HepG2 (cell line): ENCODE measurements at regions not wholly inside any gene's neighbourhood (a gene's known extent, or its start where the extent isn't known, plus 50 kb on each side); places are given as distances from the start of the nearest gene placed in this dataset.

Source experiments
- ATAC-seq: fragments of 200-7000 bp; cut with Tn5 transposase; 3 replicates; pipeline ENCODE4 v1.9.1; 2020; ENCODE audit warnings: mild to moderate bottlenecking, moderate library complexity
- BruUV-seq: library from RNA; stranded (reverse); fragments of 400-500 nt; replicated peaks from 2 replicates; lab custom pipeline; 2021; lab: Mats Ljungman, UMichigan
- CTCF ChIA-PET: fragments of 300-600 bp; formaldehyde crosslinking; extraction: SDS; loops from one replicate; lab custom pipeline; 2021; ENCODE audit warnings: low total read pairs, inconsistent platforms, low intra/inter-chr PET ratio; lab: Yijun Ruan, JAX
- POLR2A ChIA-PET: fragments of 350-600 bp; sonication (Branson Sonifier 250); formaldehyde crosslinking; loops from one replicate; lab custom pipeline; 2020; ENCODE audit warnings: antibody characterized with exemption, inconsistent platforms; lab: Yijun Ruan, JAX
- DNase-seq: peaks from one replicate; pipeline ENCODE4 v3.0.0-alpha.2; 2015; ENCODE audit warnings: low spot score
- FAIRE-seq: peaks from 3 replicates; lab custom pipeline; 2011; peaks lifted over from hg19 to GRCh38; lab: Jason Lieb, UNC
- H2AFZ ChIP-seq: one replicate; pipeline ENCODE4 v1.6.1; 2011; ENCODE audit warnings: low read length, inconsistent platforms
- H3K27ac ChIP-seq: fragments of 300-600 bp; 3 replicates; pipeline ENCODE4 v1.8.0; 2011; ENCODE audit warnings: mixed run types, mild to moderate bottlenecking, mixed read lengths, low read length, inconsistent platforms; ENCODE audit not compliant: insufficient read depth; ENCODE audit errors: extremely low read length
- H3K27me3 ChIP-seq, 2 experiments: fragments of 200-600 bp in 1 of 2; 2 replicates in 1 of 2; 3 replicates in 1 of 2; pipeline versions ENCODE4 v1.6.0 to v1.8.0; 2011; ENCODE audit warnings: low read length in 2 of 2, mild to moderate bottlenecking in 2 of 2, moderate library complexity in 2 of 2, inconsistent platforms in 1 of 2; ENCODE audit not compliant: insufficient read depth in 2 of 2, control insufficient read depth in 1 of 2
- H3K36me3 ChIP-seq, 2 experiments: fragments of 200-600 bp in 1 of 2; replicated peaks in 1 of 2; 2 replicates in 1 of 2; 3 replicates in 1 of 2; pipeline versions ENCODE4 v1.5.1 to v1.8.0; 2011; ENCODE audit warnings: low read length in 2 of 2, inconsistent platforms in 1 of 2; ENCODE audit not compliant: insufficient read depth in 2 of 2, control insufficient read depth in 1 of 2
- H3K4me1 ChIP-seq: 2 replicates; pipeline ENCODE4 v1.5.1; 2012; ENCODE audit warnings: low read length, inconsistent platforms; ENCODE audit not compliant: insufficient read depth
- H3K4me2 ChIP-seq: 2 replicates; pipeline ENCODE4 v1.6.0; 2011; ENCODE audit warnings: low read depth, low read length, inconsistent platforms
- H3K4me3 ChIP-seq, 3 experiments: fragments of 200-600 bp in 1 of 3; sonication (generic), shearing (Covaris generic) in 1 of 3; replicated peaks in 1 of 3; 2 replicates each; pipeline ENCODE4 v1.5.1; 2011 to 2016; ENCODE audit warnings: low read length in 3 of 3, inconsistent platforms in 2 of 3, low read depth in 2 of 3, mild to moderate bottlenecking in 2 of 3, control low read depth in 1 of 3, mixed read lengths in 1 of 3; ENCODE audit not compliant: insufficient read depth in 1 of 3
- H3K79me2 ChIP-seq: one replicate; pipeline ENCODE4 v1.6.1; 2011; ENCODE audit warnings: low read length, inconsistent platforms; ENCODE audit not compliant: insufficient read depth
- H3K9ac ChIP-seq: 2 replicates; pipeline ENCODE4 v1.6.0; 2011; ENCODE audit warnings: mild to moderate bottlenecking, low read depth, low read length, inconsistent platforms; ENCODE audit not compliant: insufficient read depth
- H3K9me3 ChIP-seq: 2 replicates; pipeline ENCODE4 v1.5.1; 2012; ENCODE audit warnings: mild to moderate bottlenecking, low read length
- H4K20me1 ChIP-seq: 2 replicates; pipeline ENCODE4 v1.6.0; 2011; ENCODE audit warnings: inconsistent platforms, mild to moderate bottlenecking, low read length, moderate library complexity; ENCODE audit not compliant: insufficient read depth
- FOXK2 ChIP-seq: fragments of 450-650 bp; IDR thresholded peaks from 2 replicates; pipeline ENCODE4 v1.6.1; 2016
- MNT ChIP-seq: fragments of 450-650 bp; IDR thresholded peaks from 2 replicates; pipeline ENCODE4 v1.6.1; 2016
- RNF219 ChIP-seq: sonication (generic); formaldehyde crosslinking; IDR thresholded peaks from 2 replicates; pipeline ENCODE4 v1.5.0; 2020; ENCODE audit warnings: mild to moderate bottlenecking, missing genetic modification reagents
- ZBTB1 ChIP-seq: sonication (generic); formaldehyde crosslinking; IDR thresholded peaks from 2 replicates; pipeline ENCODE4 v1.4.0; 2020; ENCODE audit warnings: missing genetic modification reagents, borderline replicate concordance
- ZHX1 ChIP-seq: sonication (generic); formaldehyde crosslinking; IDR thresholded peaks from 2 replicates; pipeline ENCODE4 v1.8.1; 2022; ENCODE audit warnings: low read depth, mild to moderate bottlenecking, missing genetic modification reagents
- WGBS: methylation state at CpG from one replicate; pipeline ENCODE4 v1.1.6; 2017; ENCODE audit warnings: low lambda C conversion rate; 5-methylcytosine and 5-hydroxymethylcytosine counted together
- in situ Hi-C: cut with HindIII; loops from 2 replicates; pipeline ENCODE4 v1.10.0; 2017; ENCODE audit warnings: low pct_unique_long_range_greater_than_20kb; ENCODE audit not compliant: extremely low pct_ligation_motif_present
- intact Hi-C: fragments of 100-400 bp; cut with micrococcal nuclease; formaldehyde crosslinking; loops from one replicate; pipeline ENCODE4 v1.10.0; 2022; ENCODE audit not compliant: unreplicated experiment

- no peak for TF ChIP-seq ZHX1
Observed at GRCh38 chr2:11045294-11045693, 110.0 kb upstream of the SLC66A3 start (continued).

GRCh38 chr2:11048335-11049008 lies 106.8 kb upstream of the SLC66A3 start:
- in situ Hi-C loops = no loop called here
- peaks cover 3 to 47% of the 10 kb centered on the region in 2 experiments; a peak in 3 of 5 replicates for H3K27me3 ChIP-seq
- H2AFZ ChIP-seq = no peak overlapping the region
- H3K9ac ChIP-seq = no peak overlapping the region
- no peaks in the 10 kb centered on the region for H3K4me1 ChIP-seq
- H3K27ac ChIP-seq = no peak overlapping the region
- H3K4me2 ChIP-seq = no peak overlapping the region
- 27% methylated on average over 14 of the region's 14 CpGs for WGBS
- H3K9me3 ChIP-seq = no peaks in the 10 kb centered on the region
- intact Hi-C loops = no loop called here
- TF ChIP-seq FOXK2 = no peak
- TF ChIP-seq ZBTB1 (CRISPR knock-in tag) = no peak
- TF ChIP-seq RNF219 = no peak
- peak; percentile 97 for TF ChIP-seq MNT
- H3K36me3 ChIP-seq = no peaks in the 10 kb centered on the region
- H4K20me1 ChIP-seq = no peaks in the 10 kb centered on the region
- ChIA-PET CTCF (no interaction called here), POLR2A (no interaction called here)
- no peak overlapping the region for H3K4me3 ChIP-seq
- no peaks in the 10 kb centered on the region for H3K79me2 ChIP-seq
- DNase-seq (no peak), ATAC-seq (no peak), FAIRE-seq (no peak)
- no TSS peak for BruUV-seq
